Trophoblast cell (in vitro differentiated cells and primary cell): ENCODE measurements at regions not wholly inside any gene's neighbourhood (a gene's known extent, or its start where the extent isn't known, plus 50 kb on each side); places are given as distances from the start of the nearest gene placed in this dataset.

ENCODE experiments used
- DNase-seq, 2 donors: peaks; one replicate each; pipeline ENCODE4 v3.0.0-alpha.2; 2016
- H2AFZ ChIP-seq: 2 replicates; pipeline ENCODE4 v1.6.1; 2013; ENCODE audit warnings: low read length, moderate library complexity, mild to moderate bottlenecking; ENCODE audit not compliant: insufficient read depth, poor library complexity
- H2AK5ac ChIP-seq: 2 replicates; pipeline ENCODE4 v1.6.1; 2013; ENCODE audit warnings: mild to moderate bottlenecking, low read length
- H2BK120ac ChIP-seq: 2 replicates; pipeline ENCODE4 v1.6.1; 2013; ENCODE audit warnings: low read length, mild to moderate bottlenecking, moderate library complexity; ENCODE audit not compliant: insufficient read depth, poor library complexity
- H2BK12ac ChIP-seq: 2 replicates; pipeline ENCODE4 v1.6.1; 2013; ENCODE audit warnings: mild to moderate bottlenecking, low read length, moderate library complexity
- H2BK5ac ChIP-seq: 2 replicates; pipeline ENCODE4 v1.6.1; 2013; ENCODE audit warnings: low read length, low read depth, moderate library complexity, mild to moderate bottlenecking; ENCODE audit not compliant: poor library complexity
- H3K14ac ChIP-seq: 2 replicates; pipeline ENCODE4 v1.6.1; 2013; ENCODE audit warnings: mild to moderate bottlenecking, low read length
- H3K18ac ChIP-seq: 2 replicates; pipeline ENCODE4 v1.6.1; 2013; ENCODE audit warnings: mild to moderate bottlenecking, low read length
- H3K23ac ChIP-seq: 2 replicates; pipeline ENCODE4 v1.6.1; 2013; ENCODE audit warnings: low read length
- H3K27ac ChIP-seq: 2 replicates; pipeline ENCODE4 v1.5.1; 2013; ENCODE audit warnings: low read depth, mild to moderate bottlenecking, inconsistent platforms, low read length, moderate library complexity
- H3K27me3 ChIP-seq: 2 replicates; pipeline ENCODE4 v1.6.1; 2013; ENCODE audit warnings: inconsistent platforms, mild to moderate bottlenecking, low read length, moderate library complexity; ENCODE audit not compliant: insufficient read depth
- H3K36me3 ChIP-seq, 2 experiments: 1 replicate in 1 of 2; 2 replicates in 1 of 2; pipeline ENCODE4 v1.6.1; 2013; ENCODE audit warnings: low read length in 2 of 2, mild to moderate bottlenecking in 2 of 2, moderate library complexity in 1 of 2; ENCODE audit not compliant: insufficient read depth in 2 of 2, control insufficient read depth in 1 of 2
- H3K4ac ChIP-seq: 2 replicates; pipeline ENCODE4 v1.6.1; 2013; ENCODE audit warnings: low read depth, mild to moderate bottlenecking, low read length, moderate library complexity
- H3K4me1 ChIP-seq, 2 experiments: 1 replicate in 1 of 2; 2 replicates in 1 of 2; pipeline ENCODE4 v1.6.1; 2013; ENCODE audit warnings: low read length in 2 of 2, mild to moderate bottlenecking in 2 of 2, moderate library complexity in 1 of 2; ENCODE audit not compliant: insufficient read depth in 2 of 2, control insufficient read depth in 1 of 2
- H3K4me2 ChIP-seq: 2 replicates; pipeline ENCODE4 v1.6.1; 2013; ENCODE audit warnings: inconsistent platforms, mild to moderate bottlenecking, low read length, moderate library complexity
- H3K4me3 ChIP-seq: 2 replicates; pipeline ENCODE4 v1.5.1; 2013; ENCODE audit warnings: mild to moderate bottlenecking, low read depth, low read length, inconsistent platforms
- H3K79me1 ChIP-seq: one replicate; pipeline ENCODE4 v1.6.1; 2013; ENCODE audit warnings: low read length
- H3K79me2 ChIP-seq: 2 replicates; pipeline ENCODE4 v1.6.1; 2013; ENCODE audit warnings: low read length, mild to moderate bottlenecking; ENCODE audit not compliant: control insufficient read depth, insufficient read depth, poor library complexity
- H3K9ac ChIP-seq: 2 replicates; pipeline ENCODE4 v1.6.1; 2013; ENCODE audit warnings: mild to moderate bottlenecking, low read length
- H3K9me3 ChIP-seq: 2 replicates; pipeline ENCODE4 v1.6.1; 2013; ENCODE audit warnings: low read depth, mild to moderate bottlenecking, control low read depth, inconsistent platforms, low read length; ENCODE audit not compliant: insufficient read depth
- H4K12ac ChIP-seq: 2 replicates; pipeline ENCODE4 v1.6.1; 2013; ENCODE audit warnings: low read depth, mild to moderate bottlenecking, low read length, moderate library complexity
- H4K8ac ChIP-seq: 2 replicates; pipeline ENCODE4 v1.6.1; 2013; ENCODE audit warnings: low read depth, mild to moderate bottlenecking, low read length, moderate library complexity
- H4K91ac ChIP-seq: one replicate; pipeline ENCODE4 v1.6.1; 2013; ENCODE audit warnings: low read depth, mild to moderate bottlenecking, low read length, moderate library complexity
- WGBS: extraction: QIAGEN DNeasy Blood & Tissue Kit; methylation state at CpG from one replicate; pipeline ENCODE4 v1.1.7; 2013; ENCODE audit warnings: missing lambda C conversion rate; ENCODE audit not compliant: insufficient read length, insufficient coverage; ENCODE audit errors: extremely low coverage; 5-methylcytosine and 5-hydroxymethylcytosine counted together

GRCh38 chr12:127944211-127944899, 322.6 kb upstream of the TMEM132C start:
- DNase-seq, result no peak
- H3K9ac ChIP-seq, result no peak overlapping the region
- no CpG with 5 or more reads among the region's 9 CpGs for WGBS

GRCh38 chr12:127957001-127957660, 309.8 kb upstream of the TMEM132C start:
- H3K23ac ChIP-seq, result no peak overlapping the region
- H3K4ac ChIP-seq, result no peak overlapping the region
- no peak overlapping the region for H2BK120ac ChIP-seq
- no peak overlapping the region for H3K4me3 ChIP-seq
- H3K9me3 ChIP-seq, result no peaks in the 10 kb centered on the region
- no peak overlapping the region for H4K12ac ChIP-seq
- no peak overlapping the region for H3K9ac ChIP-seq
- H3K14ac ChIP-seq, result no peak overlapping the region
- H4K91ac ChIP-seq, result no peak overlapping the region
- no peak overlapping the region for H2BK5ac ChIP-seq
- H3K27me3 ChIP-seq, result no peaks in the 10 kb centered on the region
- no peak overlapping the region for H2AK5ac ChIP-seq
- H3K79me1 ChIP-seq, result no peaks in the 10 kb centered on the region
- H3K4me2 ChIP-seq, result no peak overlapping the region
- H3K4me1 ChIP-seq, result no peaks in the 10 kb centered on the region
- WGBS, result no CpG with 5 or more reads among the region's 5 CpGs
- H4K8ac ChIP-seq, result no peak overlapping the region
- H2AFZ ChIP-seq, result no peak overlapping the region
- DNase-seq, result no peak
- H3K27ac ChIP-seq, result no peak overlapping the region
- H2BK12ac ChIP-seq, result no peak overlapping the region
- no peaks in the 10 kb centered on the region for H3K36me3 ChIP-seq
- no peaks in the 10 kb centered on the region for H3K79me2 ChIP-seq
- H3K18ac ChIP-seq, result no peak overlapping the region

More at GRCh38 chr12:127944211-127944899, 322.6 kb upstream of the TMEM132C start:
- Histone ChIP-seq H4K12ac (no peak overlapping the region), H4K91ac (peak overlapping the region; percentile 22), H3K18ac (no peak overlapping the region), H3K9me3 (peaks cover 1% of the 10 kb centered on the region), H2BK120ac (no peak overlapping the region), H3K27ac (no peak overlapping the region), H3K4me3 (no peak overlapping the region), H3K36me3 (no peaks in the 10 kb centered on the region), H3K79me1 (peaks cover 2% of the 10 kb centered on the region), H3K4ac (no peak overlapping the region), H2AK5ac (no peak overlapping the region), H2BK12ac (no peak overlapping the region), H3K4me1 (peaks cover 0 to 5% of the 10 kb centered on the region in 2 experiments), H3K27me3 (no peaks in the 10 kb centered on the region), H2BK5ac (no peak overlapping the region), H3K23ac (no peak overlapping the region), H2AFZ (no peak overlapping the region), H3K79me2 (no peaks in the 10 kb centered on the region), H4K8ac (no peak overlapping the region), H3K14ac (no peak overlapping the region), H3K4me2 (no peak overlapping the region)

GRCh38 chr12:127962303-127962702, 304.7 kb upstream of the TMEM132C start:
- H3K27ac ChIP-seq, result no peak overlapping the region
- H3K79me2 ChIP-seq, result no peaks in the 10 kb centered on the region
- no peak overlapping the region for H3K4me2 ChIP-seq
- H3K36me3 ChIP-seq, result no peaks in the 10 kb centered on the region
- H3K4me3 ChIP-seq, result no peak overlapping the region
- H4K8ac ChIP-seq, result no peak overlapping the region
- no peaks in the 10 kb centered on the region for H3K4me1 ChIP-seq
- H4K12ac ChIP-seq, result no peak overlapping the region
- H4K91ac ChIP-seq, result no peak overlapping the region
- no peak overlapping the region for H3K4ac ChIP-seq
- no peak overlapping the region for H2BK120ac ChIP-seq
- no peak for DNase-seq
- H2BK12ac ChIP-seq, result no peak overlapping the region
- no peaks in the 10 kb centered on the region for H3K27me3 ChIP-seq
- H3K9me3 ChIP-seq, result peaks cover 1% of the 10 kb centered on the region
- no peak overlapping the region for H3K9ac ChIP-seq
- H3K79me1 ChIP-seq, result no peaks in the 10 kb centered on the region
- H3K23ac ChIP-seq, result no peak overlapping the region
- H2AK5ac ChIP-seq, result no peak overlapping the region
- no peak overlapping the region for H2AFZ ChIP-seq
- no peak overlapping the region for H3K14ac ChIP-seq
- H2BK5ac ChIP-seq, result no peak overlapping the region
- no CpG with 5 or more reads among the region's 5 CpGs for WGBS
- no peak overlapping the region for H3K18ac ChIP-seq

- Histone ChIP-seq H3K79me1 (no peaks in the 10 kb centered on the region), H2BK5ac (no peak overlapping the region), H2BK12ac (no peak overlapping the region), H4K8ac (no peak overlapping the region), H3K4me2 (no peak overlapping the region), H3K18ac (no peak overlapping the region), H2AK5ac (no peak overlapping the region), H3K4me1 (no peaks in the 10 kb centered on the region), H3K23ac (no peak overlapping the region), H3K9ac (no peak overlapping the region), H3K4me3 (no peak overlapping the region), H2BK120ac (no peak overlapping the region), H3K79me2 (no peaks in the 10 kb centered on the region), H3K27ac (no peak overlapping the region), H3K4ac (no peak overlapping the region), H2AFZ (no peak overlapping the region), H3K36me3 (no peaks in the 10 kb centered on the region), H3K14ac (no peak overlapping the region), H3K27me3 (no peaks in the 10 kb centered on the region), H4K12ac (no peak overlapping the region), H4K91ac (no peak overlapping the region), H3K9me3 (peaks cover 1% of the 10 kb centered on the region)
- no peak for DNase-seq
- WGBS, result no CpG with 5 or more reads among the region's 2 CpGs
Observed at GRCh38 chr12:127963933-127964332, 303.0 kb upstream of the TMEM132C start.
